ENCODE measurements at regions not wholly inside any gene's neighbourhood (a gene's known extent, or its start where the extent isn't known, plus 50 kb on each side); places are given as distances from the start of the nearest gene placed in this dataset.
"Not testable (repeated sequence)": the region's sequence is repeated elsewhere in the genome, so short reads cannot be mapped to it uniquely, and the experiment has no call there.

GRCh38 chr3:124064050-124064449 is 72.1 kb upstream of the ROPN1 start:
- no peaks in the 10 kb centered on the region for H3K36me3 ChIP-seq (ENCODE audit: insufficient read depth, low read length)
- no peaks in the 10 kb centered on the region for H3K79me2 ChIP-seq (ENCODE audit: insufficient read depth, low read length)
- TF ChIP-seq CTCF (IDR thresholded peaks at IDR 0.05; ENCODE audit: low read length) (no peak), EZH2 (IDR thresholded peaks at IDR 0.05; ENCODE audit: borderline replicate concordance, low read length) (no peak)
- H3K9me3 ChIP-seq (ENCODE audit: low read length), result no peaks in the 10 kb centered on the region
- H3K4me2 ChIP-seq (ENCODE audit: low read length), result no peak overlapping the region
- no peak overlapping the region for H3K27ac ChIP-seq (ENCODE audit: low read depth, low read length, poor library complexity, severe bottlenecking)
- no peak overlapping the region for H3K4me3 ChIP-seq (ENCODE audit: low read depth, low read length, poor library complexity, severe bottlenecking)
- H3K9ac ChIP-seq (ENCODE audit: low read length), result no peak overlapping the region
- no peaks in the 10 kb centered on the region for H3K4me1 ChIP-seq (ENCODE audit: insufficient read depth, low read length, severe bottlenecking)
- no peaks in the 10 kb centered on the region; the same call in 1 of the 2 replicates for H3K27me3 ChIP-seq (ENCODE audit: insufficient read depth, low read length)
- H4K20me1 ChIP-seq (ENCODE audit: insufficient read depth, low read length), result no peaks in the 10 kb centered on the region
- no peaks in the 10 kb centered on the region for H3K9me2 ChIP-seq (ENCODE audit: low read depth, low read length)
- H3F3A ChIP-seq (ENCODE audit: insufficient read depth, low read length), result no peaks in the 10 kb centered on the region
- no peak overlapping the region for H2AFZ ChIP-seq (ENCODE audit: low read length)

GRCh38 chr3:124066543-124066942 is 74.6 kb upstream of the ROPN1 start:
- H3K4me2 ChIP-seq (ENCODE audit: low read length); H4K20me1 ChIP-seq (ENCODE audit: insufficient read depth, low read length); H3F3A ChIP-seq (ENCODE audit: insufficient read depth, low read length); H2AFZ ChIP-seq (ENCODE audit: low read length); H3K9me2 ChIP-seq (ENCODE audit: low read depth, low read length); H3K79me2 ChIP-seq (ENCODE audit: insufficient read depth, low read length); H3K27me3 ChIP-seq (ENCODE audit: insufficient read depth, low read length); H3K9ac ChIP-seq (ENCODE audit: low read length); H3K4me3 ChIP-seq (ENCODE audit: low read depth, low read length, poor library complexity, severe bottlenecking); H3K36me3 ChIP-seq (ENCODE audit: insufficient read depth, low read length); H3K4me1 ChIP-seq (ENCODE audit: insufficient read depth, low read length, severe bottlenecking); H3K27ac ChIP-seq (ENCODE audit: low read depth, low read length, poor library complexity, severe bottlenecking); H3K9me3 ChIP-seq (ENCODE audit: low read length): not testable (repeated sequence)

GRCh38 chr3:124069706-124070105 is 77.8 kb upstream of the ROPN1 start:
- H3K79me2 ChIP-seq (ENCODE audit: insufficient read depth, low read length); H3K4me1 ChIP-seq (ENCODE audit: insufficient read depth, low read length, severe bottlenecking); H3K4me3 ChIP-seq (ENCODE audit: low read depth, low read length, poor library complexity, severe bottlenecking); H3K4me2 ChIP-seq (ENCODE audit: low read length); H3K27ac ChIP-seq (ENCODE audit: low read depth, low read length, poor library complexity, severe bottlenecking); H3K9me3 ChIP-seq (ENCODE audit: low read length); H3K27me3 ChIP-seq (ENCODE audit: insufficient read depth, low read length); H3K9ac ChIP-seq (ENCODE audit: low read length); H4K20me1 ChIP-seq (ENCODE audit: insufficient read depth, low read length); H3K36me3 ChIP-seq (ENCODE audit: insufficient read depth, low read length); H3K9me2 ChIP-seq (ENCODE audit: low read depth, low read length); H2AFZ ChIP-seq (ENCODE audit: low read length); H3F3A ChIP-seq (ENCODE audit: insufficient read depth, low read length): not testable (repeated sequence)

- not testable (repeated sequence) for H4K20me1 ChIP-seq (ENCODE audit: insufficient read depth, low read length)
Observed at GRCh38 chr3:124075090-124075489, 83.2 kb upstream of the ROPN1 start.

GRCh38 chr3:124075753-124076152 is 83.8 kb upstream of the ROPN1 start:
- no peak overlapping the region for H3K27ac ChIP-seq (ENCODE audit: low read depth, low read length, poor library complexity, severe bottlenecking)
- H4K20me1 ChIP-seq (ENCODE audit: insufficient read depth, low read length), result no peaks in the 10 kb centered on the region
- no peaks in the 10 kb centered on the region for H3K36me3 ChIP-seq (ENCODE audit: insufficient read depth, low read length)
- H3K4me2 ChIP-seq (ENCODE audit: low read length), result no peak overlapping the region
- no peaks in the 10 kb centered on the region for H3K4me1 ChIP-seq (ENCODE audit: insufficient read depth, low read length, severe bottlenecking)
- H3K79me2 ChIP-seq (ENCODE audit: insufficient read depth, low read length), result no peaks in the 10 kb centered on the region
- H3K9ac ChIP-seq (ENCODE audit: low read length), result no peak overlapping the region
- no peak for TF ChIP-seq EZH2 (IDR thresholded peaks at IDR 0.05; ENCODE audit: borderline replicate concordance, low read length)
- no peak for TF ChIP-seq CTCF (IDR thresholded peaks at IDR 0.05; ENCODE audit: low read length)
- H2AFZ ChIP-seq (ENCODE audit: low read length), result no peak overlapping the region
- no peaks in the 10 kb centered on the region for H3K27me3 ChIP-seq (ENCODE audit: insufficient read depth, low read length)
- H3K4me3 ChIP-seq (ENCODE audit: low read depth, low read length, poor library complexity, severe bottlenecking), result no peak overlapping the region
- H3F3A ChIP-seq (ENCODE audit: insufficient read depth, low read length), result no peaks in the 10 kb centered on the region
- H3K9me3 ChIP-seq (ENCODE audit: low read length), result no peaks in the 10 kb centered on the region
- no peaks in the 10 kb centered on the region for H3K9me2 ChIP-seq (ENCODE audit: low read depth, low read length)

More at GRCh38 chr3:124075090-124075489, 83.2 kb upstream of the ROPN1 start:
- H3K27ac ChIP-seq (ENCODE audit: low read depth, low read length, poor library complexity, severe bottlenecking); H3K9me2 ChIP-seq (ENCODE audit: low read depth, low read length); H3F3A ChIP-seq (ENCODE audit: insufficient read depth, low read length); H3K27me3 ChIP-seq (ENCODE audit: insufficient read depth, low read length); H3K9ac ChIP-seq (ENCODE audit: low read length); H3K36me3 ChIP-seq (ENCODE audit: insufficient read depth, low read length); H3K79me2 ChIP-seq (ENCODE audit: insufficient read depth, low read length); H3K9me3 ChIP-seq (ENCODE audit: low read length); H3K4me1 ChIP-seq (ENCODE audit: insufficient read depth, low read length, severe bottlenecking); H3K4me3 ChIP-seq (ENCODE audit: low read depth, low read length, poor library complexity, severe bottlenecking); H2AFZ ChIP-seq (ENCODE audit: low read length); H3K4me2 ChIP-seq (ENCODE audit: low read length): not testable (repeated sequence)
